GM21619 (cell line): ENCODE measurements at regions not wholly inside any gene's neighbourhood (a gene's known extent, or its start where the extent isn't known, plus 50 kb on each side); places are given as distances from the start of the nearest gene placed in this dataset.
"Not testable (repeated sequence)": the region's sequence is repeated elsewhere in the genome, so short reads cannot be mapped to it uniquely, and the experiment has no call there.

Source experiments
- ATAC-seq: cut with Tn5 transposase; IDR thresholded peaks from one replicate; pipeline ENCODE4 v1.9.1; 2021; ENCODE audit not compliant: unreplicated experiment

DNA sequence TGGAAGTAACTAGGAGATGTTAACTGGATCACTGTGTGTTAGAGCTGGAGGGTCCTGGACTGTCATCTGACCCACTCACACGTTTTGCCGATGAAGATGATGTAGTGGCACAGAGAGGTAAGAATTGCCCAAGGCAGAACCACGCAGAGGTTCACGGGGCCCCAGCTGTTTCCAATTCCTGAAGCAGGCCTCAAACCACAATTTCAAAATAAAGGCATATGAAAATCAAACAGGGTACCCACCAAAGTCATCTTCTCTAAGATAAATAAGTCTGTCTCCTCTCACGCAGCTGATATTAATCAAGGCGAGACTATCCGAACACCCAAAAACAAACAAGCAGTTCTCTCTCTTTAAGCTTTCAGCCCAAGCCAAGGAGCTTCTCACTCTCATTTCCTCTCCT lies 113.3 kb upstream of the JCAD start:
- no peak for ATAC-seq

DNA sequence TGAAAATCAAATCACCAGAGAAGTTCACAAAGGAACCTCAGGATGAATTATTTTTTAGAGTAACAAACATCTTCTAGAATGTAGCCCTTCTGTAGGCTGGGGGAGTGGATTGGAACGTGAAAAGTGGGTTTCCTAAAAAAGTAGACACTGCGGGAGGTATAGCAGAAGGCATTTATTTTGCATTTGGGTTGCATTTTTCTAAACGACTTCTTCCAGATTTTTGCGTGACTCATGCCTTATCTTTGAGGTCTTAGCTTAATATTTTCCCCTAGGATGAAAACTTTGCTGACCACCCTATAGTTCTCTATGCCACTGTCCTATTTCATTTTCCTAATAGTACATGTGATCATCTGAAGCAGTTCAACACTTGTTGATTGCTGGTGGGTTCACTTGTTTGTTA lies 112.7 kb upstream of the JCAD start:
- no peak for ATAC-seq

DNA sequence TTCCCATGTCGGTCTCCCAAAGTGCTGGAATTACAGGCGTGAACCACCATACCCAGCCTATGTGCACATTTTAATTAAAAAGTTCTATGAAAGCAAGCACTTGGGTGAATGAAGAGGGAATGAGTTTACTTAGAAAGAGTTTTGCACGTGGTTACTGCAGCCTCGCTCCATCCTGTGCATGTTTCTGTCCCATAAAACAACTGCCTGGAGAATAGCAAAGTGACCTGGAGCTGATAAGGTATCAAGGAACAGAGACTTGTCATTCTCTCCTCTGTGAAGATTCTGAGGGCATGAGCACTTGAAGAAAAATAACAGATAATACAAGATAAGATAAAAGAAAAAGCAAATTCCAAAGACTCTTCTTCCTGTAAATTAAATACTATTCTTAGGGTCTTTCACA lies 112.2 kb upstream of the JCAD start:
- no peak for ATAC-seq

DNA sequence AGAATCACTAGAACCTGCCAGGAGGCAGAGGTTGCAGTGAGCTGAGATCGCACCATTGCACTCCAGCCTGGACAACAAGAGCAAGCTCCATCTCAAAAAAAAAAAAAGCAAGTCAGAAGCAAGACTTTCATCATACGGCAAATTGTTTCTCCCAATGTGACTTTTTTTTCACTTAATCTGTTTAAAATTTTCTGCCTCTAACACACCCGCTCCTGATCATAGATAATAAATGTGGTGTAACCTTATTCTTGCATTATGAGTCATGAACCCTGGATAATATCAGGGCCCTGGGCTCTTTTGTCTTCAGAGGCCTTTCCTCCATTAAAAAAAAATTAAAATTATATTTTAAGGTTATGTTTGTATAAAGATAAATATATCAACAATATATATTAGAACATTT lies 111.4 kb upstream of the JCAD start:
- ATAC-seq: no peak

DNA sequence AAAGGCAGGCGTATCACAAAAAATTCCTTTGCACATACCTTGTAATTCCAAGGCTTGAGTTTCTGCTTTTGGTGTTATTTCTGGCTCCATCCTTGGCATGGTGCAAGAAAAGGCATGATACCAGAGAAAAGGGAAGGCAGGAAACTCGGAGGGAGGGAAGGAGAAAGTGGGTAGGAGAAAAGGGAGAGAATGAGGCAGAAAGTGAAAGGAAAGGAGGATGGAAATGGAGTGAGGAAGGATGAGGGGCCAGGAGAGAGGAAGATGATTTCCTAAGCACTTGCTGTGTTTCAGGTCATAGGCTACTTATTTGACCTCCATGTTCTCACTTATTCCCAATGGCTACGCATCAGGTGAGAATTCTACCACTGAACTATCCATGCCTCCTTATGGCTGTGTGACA lies 110.8 kb upstream of the JCAD start:
- no peak for ATAC-seq

DNA sequence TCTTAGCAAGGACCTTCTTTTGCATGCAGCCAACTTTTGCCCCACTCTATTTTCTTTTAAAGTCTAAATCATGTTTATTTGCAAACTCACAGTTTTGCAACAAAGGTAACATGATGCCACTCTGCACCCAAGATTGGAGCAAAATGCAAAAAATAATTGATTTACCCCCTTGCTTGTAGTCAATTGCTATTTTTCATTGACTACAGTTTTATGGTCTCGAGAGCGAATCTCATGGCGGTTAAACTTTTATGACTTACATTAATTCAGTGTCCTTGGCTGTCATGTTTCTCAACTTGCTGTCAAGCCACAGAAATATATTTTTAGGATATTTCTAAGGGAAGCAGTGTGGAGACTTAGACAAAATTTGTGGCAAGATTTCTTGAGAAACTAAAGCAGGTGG lies 110.0 kb upstream of the JCAD start:
- no peak for ATAC-seq

DNA sequence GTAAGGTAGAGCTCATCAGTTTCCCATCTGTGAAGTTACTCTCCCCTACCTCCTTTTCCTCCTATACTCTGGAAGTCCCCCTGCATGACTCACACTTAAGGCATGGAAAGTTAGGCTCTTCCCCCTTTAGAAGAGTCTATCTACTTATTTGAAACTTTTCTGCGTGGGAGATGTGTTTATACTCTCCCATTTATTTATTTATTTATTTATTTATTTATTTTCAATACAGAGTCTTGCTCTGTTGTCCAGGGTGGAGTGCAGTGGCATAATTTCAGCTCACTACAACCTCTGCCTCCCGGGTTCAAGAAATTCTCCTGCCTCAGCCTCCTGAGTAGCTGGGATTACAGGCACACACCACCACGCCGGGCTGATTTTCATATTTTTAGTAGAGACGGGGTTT lies 107.5 kb upstream of the JCAD start:
- ATAC-seq: no peak

DNA sequence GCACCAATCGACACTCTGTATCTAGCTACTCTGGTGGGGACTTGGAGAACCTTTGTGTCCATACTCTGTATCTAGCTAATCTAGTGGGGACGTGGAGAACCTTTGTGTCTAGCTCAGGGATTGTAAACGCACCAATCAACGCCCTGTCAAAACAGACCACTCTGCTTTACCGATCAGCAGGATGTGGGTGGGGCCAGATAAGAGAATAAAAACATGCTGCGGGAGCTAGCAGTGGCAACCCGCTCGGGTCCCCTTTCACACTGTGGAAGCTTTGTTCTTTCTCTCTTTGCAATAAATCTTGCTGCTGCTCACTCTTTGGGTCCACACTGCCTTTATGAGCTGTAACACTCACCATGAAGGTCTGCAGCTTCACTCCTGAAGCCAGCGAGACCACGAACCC lies 104.0 kb upstream of the JCAD start:
- not testable (repeated sequence) for ATAC-seq

DNA sequence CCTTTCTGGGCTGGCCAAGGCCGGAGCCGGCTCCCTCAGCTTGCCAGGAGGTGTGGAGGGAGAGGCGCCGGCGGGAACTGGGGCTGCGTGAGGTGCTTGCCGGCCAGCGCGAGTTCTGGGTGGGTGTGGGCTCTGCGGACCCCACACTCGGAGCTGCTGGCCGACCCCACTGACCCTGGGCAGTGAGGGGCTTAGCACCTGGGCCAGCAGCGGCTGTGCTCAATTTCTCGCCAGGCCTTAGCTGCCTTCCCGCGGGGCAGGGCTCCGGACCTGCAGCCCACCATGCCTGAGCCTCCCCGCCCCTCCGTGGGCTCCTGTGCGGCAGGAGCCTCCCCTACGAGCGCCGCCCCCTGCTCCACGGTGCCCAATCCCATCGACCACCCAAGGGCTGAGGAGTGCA lies 103.4 kb upstream of the JCAD start:
- ATAC-seq: not testable (repeated sequence)

DNA sequence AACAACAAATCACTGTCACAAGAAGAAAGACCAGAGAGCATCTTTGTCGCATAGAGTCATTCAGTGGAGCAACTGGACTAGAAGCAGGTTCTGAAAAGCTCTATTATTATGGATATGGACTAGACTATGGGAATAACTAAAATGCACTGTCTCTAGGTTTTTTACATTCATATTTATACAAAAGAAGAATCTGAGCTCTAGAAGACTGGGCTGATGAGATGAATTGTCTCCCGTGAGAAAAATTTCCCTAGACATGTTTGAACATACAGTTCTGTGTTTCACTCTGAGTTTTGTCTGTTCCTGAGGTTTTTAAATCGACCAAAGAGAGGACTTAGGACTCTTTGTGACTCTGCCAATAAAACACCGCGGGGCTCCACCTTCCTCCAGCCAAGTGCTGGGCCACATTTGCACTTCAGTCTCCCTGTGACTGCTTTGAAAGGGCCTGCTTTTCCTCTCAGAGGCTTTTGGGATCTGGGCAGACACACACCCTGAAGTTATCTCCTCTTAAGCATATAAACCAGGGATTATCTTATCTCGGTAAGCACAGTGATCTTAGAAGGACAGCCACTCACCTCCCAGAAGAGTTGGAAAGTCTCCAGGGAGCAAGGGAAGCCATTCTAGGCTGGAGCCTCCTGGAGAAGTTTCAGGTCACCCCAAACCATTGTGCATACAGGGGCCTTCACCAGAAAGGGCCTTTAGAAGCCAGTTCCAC lies 101.0 kb upstream of the JCAD start:
- ATAC-seq: no peak

DNA sequence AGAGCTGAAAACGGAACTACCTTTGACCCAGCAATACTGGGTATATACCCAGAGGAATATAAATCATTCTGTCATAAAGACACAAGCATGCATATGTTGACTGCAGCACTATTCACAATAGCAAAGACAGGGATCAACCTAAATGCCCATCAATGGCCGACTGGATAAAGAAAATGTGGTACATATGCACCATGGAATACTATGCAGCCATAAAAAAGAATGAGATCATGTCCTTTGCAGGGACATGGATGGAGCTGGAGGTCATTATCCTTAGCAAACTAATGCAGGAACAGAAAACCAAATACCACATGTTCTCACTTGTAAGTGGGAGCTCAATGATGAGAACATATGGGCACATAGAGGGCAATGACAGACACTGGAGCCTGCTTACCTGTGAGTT lies 100.2 kb upstream of the JCAD start:
- ATAC-seq: not testable (repeated sequence)

DNA sequence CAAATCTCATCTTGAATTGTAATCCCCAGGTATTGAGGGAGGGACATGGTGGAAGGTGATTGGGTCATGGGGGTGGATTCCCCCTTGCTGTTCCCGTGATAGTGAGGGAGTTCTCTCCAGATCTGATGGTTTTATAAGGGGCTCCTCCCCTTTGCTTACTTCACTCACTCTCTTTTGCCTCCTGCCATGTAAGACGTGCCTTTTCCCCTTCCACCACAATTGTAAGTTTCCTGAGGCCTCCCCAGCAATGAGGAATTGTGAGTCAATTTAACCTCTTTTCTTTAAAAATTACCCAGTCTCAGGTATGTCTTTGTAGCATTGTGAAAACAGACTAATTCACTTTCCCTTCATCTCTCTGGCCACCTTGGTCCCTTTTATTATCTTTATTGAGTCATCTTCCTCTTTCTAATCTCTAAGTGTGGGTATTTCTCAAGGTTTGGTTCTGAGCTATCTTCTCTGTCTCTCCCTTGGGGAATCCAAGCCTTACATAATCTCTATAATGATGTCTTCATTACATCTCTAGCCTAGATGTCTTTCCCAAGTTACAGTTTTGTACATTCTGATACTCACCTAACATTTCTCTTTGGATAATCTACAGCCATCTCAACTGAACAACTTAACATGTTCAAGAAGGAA lies 99.1 kb upstream of the JCAD start:
- no peak for ATAC-seq

DNA sequence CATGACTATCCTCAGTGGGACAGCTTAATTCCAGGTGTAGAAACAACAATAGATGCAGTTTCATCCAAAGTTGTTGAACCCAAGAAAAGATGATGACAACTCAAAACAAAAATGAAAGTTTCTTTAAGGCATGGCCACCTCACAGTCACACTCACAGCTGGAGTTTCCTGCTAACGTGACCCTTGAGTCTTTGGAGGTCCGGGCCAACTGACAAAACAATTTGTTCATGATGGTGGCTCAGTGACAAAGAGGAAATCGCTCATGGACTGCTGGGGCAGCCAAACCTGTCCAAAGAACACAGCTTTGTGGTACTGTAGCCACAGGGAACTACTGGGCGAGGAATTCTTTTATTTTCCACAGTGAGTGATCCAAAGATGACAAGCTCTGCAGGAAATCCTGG lies 96.0 kb upstream of the JCAD start:
- ATAC-seq: no peak

DNA sequence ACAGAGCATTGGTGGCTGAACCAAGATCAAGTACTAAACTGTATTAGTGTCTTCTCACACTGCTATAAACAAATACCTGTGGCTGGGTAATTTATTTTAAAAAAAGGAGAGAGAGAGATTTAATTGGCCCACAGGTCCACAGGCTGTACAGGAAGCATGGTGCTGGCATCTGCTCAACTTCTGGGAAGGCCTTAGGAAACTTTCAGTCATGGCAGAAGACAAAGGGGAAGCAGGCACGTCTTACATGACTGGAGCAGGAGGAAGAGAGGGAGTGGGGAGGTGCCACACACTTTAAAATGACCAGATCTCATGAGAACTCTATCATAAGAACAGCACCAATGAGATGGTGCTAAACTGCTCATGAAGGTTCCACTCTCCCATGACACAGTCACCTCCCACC lies 95.2 kb upstream of the JCAD start:
- ATAC-seq: no peak

DNA sequence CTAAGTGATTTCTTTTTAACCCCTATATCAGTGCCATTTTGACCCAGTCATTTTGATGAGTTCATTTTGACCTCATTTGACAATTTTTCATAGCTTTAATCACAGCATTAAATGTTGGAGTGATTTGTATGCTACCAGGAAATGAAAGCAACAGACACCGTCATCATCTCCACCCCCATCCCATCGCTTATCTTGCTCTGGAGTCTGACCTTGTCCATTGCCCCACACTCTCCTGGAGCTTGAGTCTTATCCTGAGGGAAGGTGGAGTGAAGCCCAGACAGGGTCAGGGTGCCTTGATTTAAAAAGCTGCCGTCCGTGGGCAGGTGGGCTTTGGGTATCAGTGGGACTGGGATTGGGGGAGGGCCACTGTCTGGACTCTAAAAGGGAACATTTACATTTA lies 94.7 kb upstream of the JCAD start:
- ATAC-seq: no peak

DNA sequence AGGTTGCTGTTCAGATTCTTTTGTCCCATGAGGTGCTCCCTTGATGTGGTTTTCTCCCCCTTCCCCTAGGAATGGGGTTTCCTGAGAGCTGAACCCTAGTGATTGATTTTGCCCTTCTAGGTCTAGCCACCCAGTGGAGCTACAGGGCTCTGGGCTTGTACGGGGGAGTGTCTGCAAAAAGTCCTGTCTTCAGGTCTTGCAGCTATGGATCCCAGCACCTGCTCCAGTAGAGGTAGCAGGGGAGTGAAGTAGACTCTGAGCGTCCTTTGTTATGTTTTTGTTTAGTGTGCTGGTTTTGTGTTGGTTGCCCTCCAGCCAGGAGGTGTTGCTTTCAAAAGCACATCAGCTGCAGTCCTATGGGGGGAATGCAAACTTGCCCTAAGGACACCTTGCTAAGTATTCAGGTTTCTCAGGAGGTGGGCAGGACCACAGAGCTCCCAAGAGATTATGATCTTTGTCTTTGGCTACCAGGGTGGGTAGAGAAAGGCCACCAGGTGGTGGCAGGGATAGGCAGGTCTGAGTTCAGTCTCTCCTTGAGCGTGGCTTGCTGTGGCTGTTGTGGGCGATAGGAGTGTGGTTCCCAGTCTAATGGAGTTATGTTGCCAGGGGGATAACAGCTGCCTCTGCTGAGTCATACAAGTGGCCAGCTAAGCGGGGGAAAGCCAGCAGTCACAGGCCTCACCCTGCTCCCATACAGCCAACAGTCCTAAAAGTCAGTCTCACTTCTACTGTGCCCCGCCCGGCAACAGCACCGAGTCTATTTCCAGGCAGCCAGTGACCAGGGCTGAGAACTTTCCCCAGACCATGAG lies 92.4 kb upstream of the JCAD start:
- no peak for ATAC-seq

DNA sequence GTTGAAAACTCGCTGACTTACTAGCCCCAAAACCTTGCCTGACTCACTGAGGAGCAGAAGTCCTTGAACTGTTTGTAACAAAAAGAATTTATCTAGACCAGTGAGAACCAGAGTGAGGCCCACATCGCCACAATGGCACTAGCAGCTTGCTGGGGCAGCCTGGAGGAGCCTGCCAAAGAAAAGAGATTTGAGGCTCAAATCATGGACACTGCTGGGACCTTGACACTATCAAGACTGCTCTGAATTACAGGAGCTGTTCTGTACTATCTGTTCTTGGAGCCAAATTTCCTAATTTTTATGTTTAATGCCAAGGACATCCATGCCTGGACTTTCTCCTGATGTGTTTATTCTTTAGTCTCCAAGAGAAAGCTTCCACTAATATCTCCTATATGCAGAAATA lies 82.0 kb upstream of the JCAD start:
- ATAC-seq: no peak

DNA sequence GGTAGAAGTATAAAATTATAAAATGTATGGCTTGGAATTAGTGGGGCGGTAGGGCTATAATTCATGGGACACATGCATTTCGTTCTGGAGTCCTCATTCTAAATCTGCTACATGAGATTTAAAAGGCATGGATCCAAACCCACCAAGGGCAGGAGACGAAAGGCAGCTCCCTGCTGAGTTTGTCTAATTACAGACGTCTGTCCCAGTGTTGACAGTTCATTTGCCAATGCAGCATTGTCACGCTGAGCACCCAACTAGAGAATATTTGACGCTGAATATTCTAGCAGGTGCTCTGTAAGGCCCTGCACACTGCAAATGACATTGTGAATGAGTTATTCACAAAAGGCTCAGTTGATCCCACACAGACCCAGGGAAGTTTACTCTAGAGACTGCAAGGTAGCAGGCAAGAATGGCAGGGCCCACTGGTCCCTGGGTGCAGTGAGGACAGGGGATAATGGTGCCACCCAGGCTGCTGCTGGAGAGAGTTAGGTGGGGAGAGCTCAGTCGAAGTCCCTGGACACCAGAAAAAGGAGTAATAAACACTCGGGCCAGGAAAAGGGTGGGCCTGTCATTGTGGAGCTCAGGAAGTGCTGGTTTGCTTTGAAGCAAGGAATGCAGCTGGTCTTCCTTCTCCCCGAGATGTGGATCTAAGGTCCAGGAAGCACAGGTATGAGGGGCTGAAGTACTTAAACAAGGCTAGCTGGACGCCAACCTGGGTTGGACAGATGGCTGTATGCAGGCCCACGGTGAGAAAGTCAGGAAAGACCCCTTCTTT lies 75.0 kb upstream of the JCAD start:
- ATAC-seq: no peak

DNA sequence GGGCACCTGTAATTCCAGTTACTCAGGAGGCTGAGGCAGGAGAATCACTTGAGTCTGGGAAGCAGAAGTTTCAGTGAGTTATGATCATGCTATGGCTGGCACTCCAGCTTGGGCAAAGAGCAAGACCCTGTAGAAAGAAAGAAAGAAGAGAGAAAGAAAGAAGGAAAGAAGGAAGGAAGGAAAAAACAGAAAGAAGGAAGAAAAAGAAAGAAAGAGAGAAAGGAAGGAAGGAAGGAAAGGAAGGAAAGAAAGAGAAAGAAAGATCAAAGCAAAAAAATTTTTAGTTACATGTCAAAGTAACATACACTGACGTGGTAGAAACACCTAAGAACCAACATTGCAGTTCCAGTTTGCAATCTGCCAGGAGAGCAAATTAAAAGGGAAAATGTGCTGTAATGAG lies 73.8 kb upstream of the JCAD start:
- no peak for ATAC-seq

DNA sequence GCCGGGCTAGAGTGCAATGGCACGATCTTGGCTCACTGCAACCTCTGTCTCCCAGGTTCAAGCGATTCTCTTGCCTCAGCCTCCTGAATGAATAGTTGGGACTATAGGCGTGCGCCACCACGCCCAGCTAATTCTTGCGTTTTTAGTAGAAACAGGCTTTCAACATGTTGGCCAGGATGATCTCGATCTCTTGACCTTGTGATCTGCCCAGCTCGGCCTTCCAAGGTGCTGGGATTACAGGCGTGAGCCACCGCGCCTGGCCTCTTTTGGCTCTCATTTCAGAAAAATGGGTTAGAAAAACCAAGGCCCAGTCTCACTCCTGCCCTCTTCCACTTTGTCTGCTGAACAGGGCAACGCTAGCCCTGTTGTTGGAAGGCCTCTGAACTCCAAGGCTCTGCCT lies 72.0 kb upstream of the JCAD start:
- ATAC-seq: not testable (repeated sequence)

DNA sequence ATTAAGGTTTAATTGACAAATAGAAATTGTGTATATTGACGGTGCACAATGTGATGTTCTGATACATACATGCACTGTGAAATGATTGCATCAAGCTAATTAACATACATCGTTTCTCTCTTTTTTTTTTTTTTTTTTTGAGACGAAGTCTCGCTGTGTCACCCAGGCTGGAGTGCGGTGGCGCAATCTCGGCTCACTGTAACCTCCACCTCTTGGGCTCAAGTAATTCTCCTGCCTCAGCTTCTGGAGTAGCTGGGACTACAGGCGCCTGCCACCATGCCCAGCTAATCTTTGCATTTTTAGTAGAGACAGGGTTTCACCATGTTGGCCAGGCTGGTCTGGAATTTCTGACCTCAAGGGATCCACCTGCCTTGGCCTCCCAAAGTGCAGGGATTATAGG lies 69.9 kb upstream of the JCAD start:
- ATAC-seq: not testable (repeated sequence)
